Transverse colon (tissue), 3 donors: ENCODE measurements at regions not wholly inside any gene's neighbourhood (a gene's known extent, or its start where the extent isn't known, plus 50 kb on each side); places are given as distances from the start of the nearest gene placed in this dataset.

ENCODE experiments used
- EP300 ChIP-seq: sonication (generic); formaldehyde crosslinking; IDR thresholded peaks from one replicate; pipeline ENCODE4 v1.6.1; 2017; ENCODE audit warnings: antibody characterized with exemption, low read depth
- POLR2A ChIP-seq: fragments of 450-650 bp; IDR thresholded peaks from one replicate; pipeline ENCODE4 v1.6.1; 2016; ENCODE audit warnings: antibody characterized with exemption, mild to moderate bottlenecking, moderate library complexity
- TF ChIP-seq, protein P1 (sequence below), 5 experiments: fragments of 200-600 bp in 3 of 5; fragments of 450-650 bp in 2 of 5; sonication (generic) in 3 of 5; IDR thresholded peaks; 1 replicate in 2 of 5; 2 replicates in 3 of 5; pipeline ENCODE4 v1.5.1; 2016 to 2017; ENCODE audit warnings: antibody characterized with exemption in 5 of 5, inconsistent platforms in 3 of 5, mild to moderate bottlenecking in 2 of 5, moderate library complexity in 1 of 5

DNA sequence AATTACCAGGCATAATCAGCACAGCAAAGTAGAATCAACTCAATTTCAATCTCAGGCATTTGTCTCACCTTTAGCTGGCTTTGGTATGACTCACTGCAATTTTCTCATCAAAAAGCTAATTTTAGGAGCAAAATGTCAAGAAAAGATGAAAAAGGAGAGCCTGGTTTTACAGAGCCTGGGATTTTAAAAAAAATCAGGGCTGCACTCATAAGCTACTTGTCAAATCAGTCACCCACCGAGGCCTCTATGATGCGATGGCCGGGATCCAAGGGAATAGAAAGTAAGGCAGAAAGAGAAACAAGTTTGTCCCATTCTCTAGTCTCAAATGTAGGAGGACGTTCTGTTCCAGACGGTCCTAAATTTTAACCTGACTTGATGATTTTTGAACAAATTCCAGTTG lies 170.9 kb downstream of the SOCS6 start:
- TF ChIP-seq, protein P1, sequence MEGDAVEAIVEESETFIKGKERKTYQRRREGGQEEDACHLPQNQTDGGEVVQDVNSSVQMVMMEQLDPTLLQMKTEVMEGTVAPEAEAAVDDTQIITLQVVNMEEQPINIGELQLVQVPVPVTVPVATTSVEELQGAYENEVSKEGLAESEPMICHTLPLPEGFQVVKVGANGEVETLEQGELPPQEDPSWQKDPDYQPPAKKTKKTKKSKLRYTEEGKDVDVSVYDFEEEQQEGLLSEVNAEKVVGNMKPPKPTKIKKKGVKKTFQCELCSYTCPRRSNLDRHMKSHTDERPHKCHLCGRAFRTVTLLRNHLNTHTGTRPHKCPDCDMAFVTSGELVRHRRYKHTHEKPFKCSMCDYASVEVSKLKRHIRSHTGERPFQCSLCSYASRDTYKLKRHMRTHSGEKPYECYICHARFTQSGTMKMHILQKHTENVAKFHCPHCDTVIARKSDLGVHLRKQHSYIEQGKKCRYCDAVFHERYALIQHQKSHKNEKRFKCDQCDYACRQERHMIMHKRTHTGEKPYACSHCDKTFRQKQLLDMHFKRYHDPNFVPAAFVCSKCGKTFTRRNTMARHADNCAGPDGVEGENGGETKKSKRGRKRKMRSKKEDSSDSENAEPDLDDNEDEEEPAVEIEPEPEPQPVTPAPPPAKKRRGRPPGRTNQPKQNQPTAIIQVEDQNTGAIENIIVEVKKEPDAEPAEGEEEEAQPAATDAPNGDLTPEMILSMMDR (IDR thresholded peaks at IDR 0.05), result no peak
- TF ChIP-seq EP300, result no peak
- TF ChIP-seq POLR2A, result no peak
